Transverse colon (tissue), 3 donors: ENCODE measurements at regions not wholly inside any gene's neighbourhood (a gene's known extent, or its start where the extent isn't known, plus 50 kb on each side); places are given as distances from the start of the nearest gene placed in this dataset.

Experiments used
- POLR2A ChIP-seq: fragments of 450-650 bp; IDR thresholded peaks from one replicate; pipeline ENCODE4 v1.6.1; 2016; ENCODE audit warnings: antibody characterized with exemption, mild to moderate bottlenecking, moderate library complexity
- TF ChIP-seq, protein P1 (sequence below), 5 experiments: fragments of 200-600 bp in 3 of 5; fragments of 450-650 bp in 2 of 5; sonication (generic) in 3 of 5; IDR thresholded peaks; 1 replicate in 2 of 5; 2 replicates in 3 of 5; pipeline ENCODE4 v1.5.1; 2016 to 2017; ENCODE audit warnings: antibody characterized with exemption in 5 of 5, inconsistent platforms in 3 of 5, mild to moderate bottlenecking in 2 of 5, moderate library complexity in 1 of 5

DNA sequence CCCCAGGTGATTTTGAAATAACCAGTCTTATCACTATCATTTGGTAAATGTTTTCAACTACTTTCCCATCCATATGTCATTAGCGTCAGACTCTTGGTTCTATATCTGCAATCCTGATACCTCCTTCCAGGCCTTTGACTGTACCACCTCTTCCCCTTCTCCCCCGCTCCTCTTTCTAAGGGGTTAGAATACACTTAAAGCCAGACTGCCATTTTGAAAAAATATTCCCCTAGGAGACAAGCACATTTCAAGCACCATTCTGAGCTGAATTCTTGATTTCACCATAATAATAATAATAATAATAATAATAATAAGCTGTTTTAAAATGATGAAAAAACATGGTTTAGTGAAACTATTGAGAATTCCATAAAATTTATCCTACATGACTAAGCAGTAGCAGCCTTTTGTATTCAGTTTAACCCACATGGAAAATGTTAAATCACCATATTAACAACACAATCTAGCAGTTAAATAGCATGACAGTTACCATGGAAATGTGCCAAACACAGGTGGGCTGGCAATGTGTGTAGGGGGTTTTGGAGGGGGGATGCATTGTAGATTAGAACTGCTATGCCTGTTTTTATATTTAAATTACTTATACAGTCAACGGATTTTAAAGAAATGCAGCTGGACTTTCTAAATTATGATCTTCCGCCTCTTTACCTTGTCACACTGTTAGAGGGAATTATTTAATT lies 480.2 kb upstream of the DEPDC1 start:
- TF ChIP-seq, protein P1, sequence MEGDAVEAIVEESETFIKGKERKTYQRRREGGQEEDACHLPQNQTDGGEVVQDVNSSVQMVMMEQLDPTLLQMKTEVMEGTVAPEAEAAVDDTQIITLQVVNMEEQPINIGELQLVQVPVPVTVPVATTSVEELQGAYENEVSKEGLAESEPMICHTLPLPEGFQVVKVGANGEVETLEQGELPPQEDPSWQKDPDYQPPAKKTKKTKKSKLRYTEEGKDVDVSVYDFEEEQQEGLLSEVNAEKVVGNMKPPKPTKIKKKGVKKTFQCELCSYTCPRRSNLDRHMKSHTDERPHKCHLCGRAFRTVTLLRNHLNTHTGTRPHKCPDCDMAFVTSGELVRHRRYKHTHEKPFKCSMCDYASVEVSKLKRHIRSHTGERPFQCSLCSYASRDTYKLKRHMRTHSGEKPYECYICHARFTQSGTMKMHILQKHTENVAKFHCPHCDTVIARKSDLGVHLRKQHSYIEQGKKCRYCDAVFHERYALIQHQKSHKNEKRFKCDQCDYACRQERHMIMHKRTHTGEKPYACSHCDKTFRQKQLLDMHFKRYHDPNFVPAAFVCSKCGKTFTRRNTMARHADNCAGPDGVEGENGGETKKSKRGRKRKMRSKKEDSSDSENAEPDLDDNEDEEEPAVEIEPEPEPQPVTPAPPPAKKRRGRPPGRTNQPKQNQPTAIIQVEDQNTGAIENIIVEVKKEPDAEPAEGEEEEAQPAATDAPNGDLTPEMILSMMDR (IDR thresholded peaks at IDR 0.05) = no peak
- no peak for TF ChIP-seq POLR2A
